Tibial nerve (tissue), 4 donors: ENCODE measurements at regions not wholly inside any gene's neighbourhood (a gene's known extent, or its start where the extent isn't known, plus 50 kb on each side); places are given as distances from the start of the nearest gene placed in this dataset.

ENCODE experiments used
- DNase-seq, 2 donors: peaks; one replicate each; pipeline ENCODE4 v3.0.0-alpha.2; 2019; ENCODE audit warnings: low spot score in 2 of 2
- H3K27ac ChIP-seq, 4 donors: fragments of 200-600 bp; sonication (generic) in 3 of 4; one replicate each; pipeline ENCODE4 v1.5.1; 2017 to 2019; ENCODE audit warnings: mild to moderate bottlenecking in 1 of 4
- H3K27me3 ChIP-seq, 2 donors: fragments of 200-600 bp; sonication (generic) in 1 of 2; one replicate each; pipeline versions ENCODE4 v1.5.1 to v1.6.0; 2017 to 2019
- H3K36me3 ChIP-seq, 3 donors: fragments of 200-600 bp; sonication (generic); one replicate each; pipeline ENCODE4 v1.5.1; 2018 to 2019
- H3K4me1 ChIP-seq, 4 donors: fragments of 200-600 bp; sonication (generic) in 3 of 4; one replicate each; pipeline ENCODE4 v1.5.1; 2017 to 2019
- H3K4me3 ChIP-seq, 4 donors: fragments of 200-600 bp; sonication (generic) in 3 of 4; one replicate each; pipeline ENCODE4 v1.5.1; 2017 to 2019; ENCODE audit warnings: mild to moderate bottlenecking in 1 of 4, moderate library complexity in 1 of 4
- H3K9me3 ChIP-seq, 4 donors: fragments of 200-600 bp; sonication (generic) in 3 of 4; one replicate each; pipeline ENCODE4 v1.5.1; 2017 to 2019
- CTCF ChIP-seq, 5 experiments: fragments of 200-600 bp in 3 of 5; fragments of 450-650 bp in 2 of 5; sonication (generic) in 3 of 5; IDR thresholded peaks; one replicate each; pipeline ENCODE4 v1.5.1; 2016 to 2019; ENCODE audit warnings: antibody characterized with exemption in 5 of 5, mild to moderate bottlenecking in 3 of 5, moderate library complexity in 2 of 5
- EP300 ChIP-seq, 2 donors: sonication (generic); formaldehyde crosslinking; IDR thresholded peaks; one replicate each; pipeline ENCODE4 v1.6.1; 2017; ENCODE audit warnings: antibody characterized with exemption in 2 of 2, mild to moderate bottlenecking in 1 of 2
- POLR2A ChIP-seq, 2 donors: fragments of 450-650 bp; IDR thresholded peaks; one replicate each; pipeline ENCODE4 v1.6.1; 2017; ENCODE audit warnings: antibody characterized with exemption in 2 of 2, mild to moderate bottlenecking in 2 of 2, moderate library complexity in 2 of 2
- WGBS, 2 donors: methylation state at CpG; one replicate each; pipeline ENCODE4 v1.1.5; 2018; 5-methylcytosine and 5-hydroxymethylcytosine counted together

- TF ChIP-seq EP300 (IDR thresholded peaks at IDR 0.05) (no peak), CTCF (IDR thresholded peaks at IDR 0.05) (no peak), POLR2A (IDR thresholded peaks at IDR 0.05) (no peak)
- DNase-seq = no peak
- 49 to 57% methylated on average over 4 of the region's 4 CpGs for WGBS, 2 donors
- no peaks in the 10 kb centered on the region for H3K36me3 ChIP-seq
- no peaks in the 10 kb centered on the region for H3K4me1 ChIP-seq
- H3K9me3 ChIP-seq = peaks cover 0 to 5% (median 0%) of the 10 kb centered on the region in 4 donors
- H3K27ac ChIP-seq = no peak overlapping the region
- H3K4me3 ChIP-seq = no peak overlapping the region
- H3K27me3 ChIP-seq = no peaks in the 10 kb centered on the region
Measured at GRCh38 chr19:28037186-28037585, 1175.8 kb downstream of the UQCRFS1 start.

GRCh38 chr19:28036486-28036885 is 1176.5 kb downstream of the UQCRFS1 start:
- Histone ChIP-seq H3K9me3 (peaks cover 0 to 8% (median 0%) of the 10 kb centered on the region in 4 donors), H3K27ac (no peak overlapping the region), H3K27me3 (no peaks in the 10 kb centered on the region), H3K4me1 (no peaks in the 10 kb centered on the region), H3K4me3 (no peak overlapping the region), H3K36me3 (no peaks in the 10 kb centered on the region)
- no peak for DNase-seq
- no peak for TF ChIP-seq CTCF (IDR thresholded peaks at IDR 0.05)
- TF ChIP-seq EP300 (IDR thresholded peaks at IDR 0.05) = no peak
- TF ChIP-seq POLR2A (IDR thresholded peaks at IDR 0.05) = no peak
- WGBS, 2 donors = 61% methylated on average over 1 of the region's 1 CpG

GRCh38 chr19:28034936-28035335 is 1178.0 kb downstream of the UQCRFS1 start:
- H3K27me3 ChIP-seq = no peaks in the 10 kb centered on the region
- no peak overlapping the region for H3K27ac ChIP-seq
- H3K36me3 ChIP-seq = no peaks in the 10 kb centered on the region
- H3K4me1 ChIP-seq = no peaks in the 10 kb centered on the region
- DNase-seq = no peak
- H3K9me3 ChIP-seq = peaks cover 0 to 19% (median 0%) of the 10 kb centered on the region in 4 donors
- TF ChIP-seq EP300 (IDR thresholded peaks at IDR 0.05) (no peak), CTCF (IDR thresholded peaks at IDR 0.05) (no peak), POLR2A (IDR thresholded peaks at IDR 0.05) (no peak)
- WGBS, 2 donors = 39 to 44% methylated on average over 5 of the region's 5 CpGs
- H3K4me3 ChIP-seq = no peak overlapping the region

GRCh38 chr19:28028881-28029444 is 1184.0 kb downstream of the UQCRFS1 start:
- H3K27me3 ChIP-seq = no peaks in the 10 kb centered on the region
- no peak for TF ChIP-seq CTCF (IDR thresholded peaks at IDR 0.05)
- no peak for TF ChIP-seq EP300 (IDR thresholded peaks at IDR 0.05)
- TF ChIP-seq POLR2A (IDR thresholded peaks at IDR 0.05) = no peak
- H3K36me3 ChIP-seq = no peaks in the 10 kb centered on the region
- WGBS, 2 donors = 24 to 39% methylated on average over 3 of the region's 3 CpGs
- peaks cover 0 to 19% (median 0%) of the 10 kb centered on the region in 4 donors for H3K9me3 ChIP-seq
- DNase-seq = no peak
- no peak overlapping the region for H3K4me3 ChIP-seq
- H3K27ac ChIP-seq = no peak overlapping the region
- H3K4me1 ChIP-seq = no peaks in the 10 kb centered on the region

GRCh38 chr19:28027116-28027515 is 1185.8 kb downstream of the UQCRFS1 start:
- Histone ChIP-seq H3K27ac (no peak overlapping the region), H3K9me3 (peaks cover 0 to 17% (median 0%) of the 10 kb centered on the region in 4 donors), H3K4me3 (no peak overlapping the region), H3K27me3 (no peaks in the 10 kb centered on the region), H3K4me1 (no peaks in the 10 kb centered on the region), H3K36me3 (no peaks in the 10 kb centered on the region)
- WGBS, 2 donors = 53 to 55% methylated on average over 2 of the region's 2 CpGs
- no peak for TF ChIP-seq CTCF (IDR thresholded peaks at IDR 0.05)
- TF ChIP-seq POLR2A (IDR thresholded peaks at IDR 0.05) = no peak
- no peak for TF ChIP-seq EP300 (IDR thresholded peaks at IDR 0.05)
- DNase-seq = no peak
